ENCODE measurements at regions not wholly inside any gene's neighbourhood (a gene's known extent, or its start where the extent isn't known, plus 50 kb on each side); places are given as distances from the start of the nearest gene placed in this dataset.

DNA sequence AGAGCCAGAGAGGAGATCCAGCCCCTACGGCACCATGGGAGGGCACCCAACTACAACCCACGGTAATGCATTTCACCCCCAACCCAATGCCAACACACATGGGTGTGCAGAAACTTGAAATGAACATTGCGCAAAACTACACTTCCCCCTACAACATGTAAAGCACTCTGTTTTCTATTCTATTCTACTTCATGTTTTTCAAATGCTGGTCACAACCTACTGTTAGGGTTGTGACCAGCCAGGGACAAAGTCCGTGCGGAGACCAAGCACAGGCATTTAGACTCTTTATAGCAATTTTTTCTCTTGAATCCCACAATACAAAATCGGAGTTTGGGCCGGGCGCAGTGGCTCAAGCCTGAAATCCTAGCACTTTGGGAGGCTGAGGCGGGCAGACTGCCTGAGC is 90.6 kb downstream of the MRPL14 start:
- Histone ChIP-seq H3K27me3 (ENCODE audit: control insufficient read depth in 1 of 2, insufficient read depth in 2 of 2, low read length in 2 of 2) (no peaks in the 10 kb centered on the region), H3K27ac (ENCODE audit: low read depth, low read length) (no peak overlapping the region), H3K36me3 (ENCODE audit: control insufficient read depth in 1 of 2, insufficient read depth in 2 of 2, low read length in 2 of 2) (no peaks in the 10 kb centered on the region), H3K9me3 (ENCODE audit: control insufficient read depth in 1 of 2, low read length in 2 of 2) (no peaks in the 10 kb centered on the region), H3K4me1 (ENCODE audit: control insufficient read depth in 1 of 2, insufficient read depth in 2 of 2, low read length in 2 of 2) (peaks cover under 1 to 3% of the 10 kb centered on the region in 2 donors), H3K4me3 (ENCODE audit: low read depth in 1 of 2, low read length in 2 of 2) (no peak overlapping the region), H3K9ac (ENCODE audit: low read depth in 1 of 2, low read length in 2 of 2) (no peak overlapping the region)

DNA sequence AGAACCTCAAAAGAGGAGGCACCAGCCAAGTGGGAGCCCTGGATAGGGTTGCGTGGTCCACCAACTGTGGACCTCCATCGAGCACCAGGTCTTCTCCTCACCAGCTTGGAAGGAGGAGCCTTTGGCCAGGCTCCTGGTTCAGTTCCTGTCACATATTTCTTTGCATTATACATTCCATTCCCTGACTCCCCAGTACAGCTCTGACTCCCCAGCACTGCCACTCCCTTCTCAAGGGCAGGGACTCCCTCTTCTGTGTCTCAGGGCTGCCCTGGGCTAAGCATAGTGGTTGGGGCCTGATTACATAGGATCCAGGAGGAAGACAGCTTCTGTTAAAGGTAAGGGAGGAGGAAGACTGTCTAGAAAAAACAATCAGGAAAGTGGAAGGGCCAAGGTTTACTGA is 91.1 kb downstream of the MRPL14 start:
- Histone ChIP-seq H3K36me3 (ENCODE audit: control insufficient read depth in 1 of 2, insufficient read depth in 2 of 2, low read length in 2 of 2) (no peaks in the 10 kb centered on the region), H3K27ac (ENCODE audit: low read depth, low read length) (no peak overlapping the region), H3K4me3 (ENCODE audit: low read depth in 1 of 2, low read length in 2 of 2) (no peak overlapping the region)

DNA sequence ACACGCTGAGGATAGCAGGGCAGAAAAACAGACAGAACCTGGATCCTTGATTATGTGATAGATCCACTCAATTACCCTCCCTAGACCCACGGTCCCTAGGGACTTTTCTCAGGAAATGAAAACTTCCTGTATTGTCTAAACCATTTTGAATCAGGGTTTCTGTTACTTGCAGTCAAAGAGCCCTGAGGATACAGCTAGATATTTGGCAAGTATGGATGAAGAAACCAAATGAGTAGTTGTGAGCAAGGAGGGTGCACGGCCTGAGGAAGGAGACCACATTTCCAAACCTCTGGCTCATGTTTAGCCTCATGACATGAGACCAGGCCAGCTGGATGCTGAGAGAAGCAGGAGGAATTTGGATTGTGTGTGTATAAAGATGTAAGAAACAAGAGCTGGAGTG is 91.6 kb downstream of the MRPL14 start:
- Histone ChIP-seq H3K36me3 (ENCODE audit: control insufficient read depth in 1 of 2, insufficient read depth in 2 of 2, low read length in 2 of 2) (no peaks in the 10 kb centered on the region), H3K9me3 (ENCODE audit: control insufficient read depth in 1 of 2, low read length in 2 of 2) (no peaks in the 10 kb centered on the region), H3K4me1 (ENCODE audit: control insufficient read depth in 1 of 2, insufficient read depth in 2 of 2, low read length in 2 of 2) (no peaks in the 10 kb centered on the region), H3K27me3 (ENCODE audit: control insufficient read depth in 1 of 2, insufficient read depth in 2 of 2, low read length in 2 of 2) (peaks cover 0 to 2% of the 10 kb centered on the region in 2 donors), H3K4me3 (ENCODE audit: low read depth in 1 of 2, low read length in 2 of 2) (no peak overlapping the region), H3K27ac (ENCODE audit: low read depth, low read length) (no peak overlapping the region), H3K9ac (ENCODE audit: low read depth in 1 of 2, low read length in 2 of 2) (no peak overlapping the region)

More for the DNA sequence above, 91.1 kb downstream of the MRPL14 start:
- Histone ChIP-seq H3K27me3 (ENCODE audit: control insufficient read depth in 1 of 2, insufficient read depth in 2 of 2, low read length in 2 of 2) (peaks cover 0 to under 1% of the 10 kb centered on the region in 2 donors), H3K4me1 (ENCODE audit: control insufficient read depth in 1 of 2, insufficient read depth in 2 of 2, low read length in 2 of 2) (no peaks in the 10 kb centered on the region), H3K9me3 (ENCODE audit: control insufficient read depth in 1 of 2, low read length in 2 of 2) (no peaks in the 10 kb centered on the region), H3K9ac (ENCODE audit: low read depth in 1 of 2, low read length in 2 of 2) (no peak overlapping the region)

DNA sequence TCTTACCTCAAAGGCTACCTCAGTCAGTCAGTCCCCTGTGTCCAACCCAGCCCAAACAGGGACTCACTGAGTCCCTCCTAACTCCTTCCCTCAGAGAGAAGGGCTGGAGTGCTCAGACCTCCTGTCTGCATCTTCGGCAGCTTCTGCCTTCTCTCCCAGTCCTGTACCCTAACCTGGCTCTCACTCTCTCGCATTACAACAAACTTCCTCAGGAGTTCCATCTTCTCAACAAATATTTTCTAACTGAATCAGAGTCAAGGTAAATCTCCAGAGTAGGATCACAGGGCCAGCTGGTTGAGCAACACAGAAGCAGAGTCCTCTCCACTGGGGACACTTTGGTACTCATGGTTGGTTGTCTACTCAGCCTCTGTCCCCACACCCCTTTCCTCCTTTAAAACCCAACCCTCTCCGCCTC is 92.3 kb downstream of the MRPL14 start:
- Histone ChIP-seq H3K27ac (ENCODE audit: low read depth, low read length) (no peak overlapping the region), H3K9me3 (ENCODE audit: control insufficient read depth in 1 of 2, low read length in 2 of 2) (no peaks in the 10 kb centered on the region), H3K36me3 (ENCODE audit: control insufficient read depth in 1 of 2, insufficient read depth in 2 of 2, low read length in 2 of 2) (no peaks in the 10 kb centered on the region), H3K4me3 (ENCODE audit: low read depth in 1 of 2, low read length in 2 of 2) (no peak overlapping the region), H3K27me3 (ENCODE audit: control insufficient read depth in 1 of 2, insufficient read depth in 2 of 2, low read length in 2 of 2) (peaks cover 0 to 6% of the 10 kb centered on the region in 2 donors), H3K4me1 (ENCODE audit: control insufficient read depth in 1 of 2, insufficient read depth in 2 of 2, low read length in 2 of 2) (no peaks in the 10 kb centered on the region), H3K9ac (ENCODE audit: low read depth in 1 of 2, low read length in 2 of 2) (no peak overlapping the region)

DNA sequence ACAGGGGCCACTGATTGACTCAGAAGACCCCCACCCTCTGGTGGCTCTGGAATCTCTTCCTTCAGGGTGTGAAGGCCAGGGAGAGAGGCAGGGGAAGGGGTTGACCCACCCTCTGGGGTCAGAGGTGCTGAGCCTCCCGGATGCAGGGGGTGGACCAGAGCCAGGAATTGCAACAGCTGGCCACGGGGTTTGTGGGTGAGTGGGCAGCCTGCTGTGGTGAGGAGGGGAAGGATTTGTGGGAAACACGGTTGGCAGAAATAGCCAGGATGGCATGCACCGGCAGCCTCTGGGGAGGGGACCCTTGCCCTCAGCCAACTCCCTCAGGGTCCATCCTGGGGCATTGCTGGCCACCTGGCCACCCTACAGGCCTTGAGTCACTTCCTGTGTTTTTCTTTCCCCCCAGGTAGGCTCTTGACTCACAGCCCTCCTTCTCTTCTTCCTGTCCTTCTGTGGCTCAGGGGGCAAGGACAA is 92.8 kb downstream of the MRPL14 start:
- Histone ChIP-seq H3K27me3 (ENCODE audit: control insufficient read depth in 1 of 2, insufficient read depth in 2 of 2, low read length in 2 of 2) (peaks cover 0 to 8% of the 10 kb centered on the region in 2 donors), H3K4me1 (ENCODE audit: control insufficient read depth in 1 of 2, insufficient read depth in 2 of 2, low read length in 2 of 2) (no peaks in the 10 kb centered on the region), H3K27ac (ENCODE audit: low read depth, low read length) (no peak overlapping the region), H3K4me3 (ENCODE audit: low read depth in 1 of 2, low read length in 2 of 2) (no peak overlapping the region), H3K36me3 (ENCODE audit: control insufficient read depth in 1 of 2, insufficient read depth in 2 of 2, low read length in 2 of 2) (no peaks in the 10 kb centered on the region), H3K9ac (ENCODE audit: low read depth in 1 of 2, low read length in 2 of 2) (no peak overlapping the region), H3K9me3 (ENCODE audit: control insufficient read depth in 1 of 2, low read length in 2 of 2) (no peaks in the 10 kb centered on the region)

DNA sequence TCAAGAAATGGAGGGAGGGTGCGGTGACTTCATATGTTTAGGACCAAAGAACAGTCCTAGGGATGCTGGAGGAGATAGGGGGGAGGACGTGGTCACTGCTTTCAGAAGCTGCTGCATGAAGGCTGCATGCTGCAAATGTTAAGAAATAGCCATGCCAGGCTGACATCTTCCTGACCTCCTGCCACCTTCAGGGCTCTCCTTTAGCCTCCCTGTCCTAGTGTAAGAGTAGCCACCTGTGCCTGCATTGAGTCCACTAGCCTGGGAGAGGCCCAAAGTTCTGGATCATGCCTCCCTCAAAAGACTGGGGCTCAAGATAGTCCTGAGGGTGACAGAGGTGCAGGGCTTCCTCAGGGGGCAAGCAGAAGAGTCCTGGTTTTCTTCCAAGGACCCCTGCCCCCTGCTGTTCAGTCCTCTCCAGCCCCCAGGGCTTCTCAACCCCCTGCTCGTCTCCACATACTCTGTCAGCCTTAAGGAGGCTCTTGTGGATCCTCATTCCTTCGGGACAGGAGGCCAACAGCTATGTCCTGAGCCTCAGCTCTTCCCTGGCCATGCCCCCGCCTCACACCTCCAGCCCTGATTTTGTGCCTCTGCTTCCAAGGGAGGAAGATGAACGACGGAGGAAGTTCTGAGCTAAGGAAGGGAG is 96.3 kb downstream of the MRPL14 start:
- Histone ChIP-seq H3K27ac (ENCODE audit: low read depth, low read length) (no peak overlapping the region), H3K27me3 (ENCODE audit: control insufficient read depth in 1 of 2, insufficient read depth in 2 of 2, low read length in 2 of 2) (peaks cover 0 to 8% of the 10 kb centered on the region in 2 donors), H3K4me1 (ENCODE audit: control insufficient read depth in 1 of 2, insufficient read depth in 2 of 2, low read length in 2 of 2) (no peaks in the 10 kb centered on the region), H3K9me3 (ENCODE audit: control insufficient read depth in 1 of 2, low read length in 2 of 2) (no peaks in the 10 kb centered on the region), H3K4me3 (ENCODE audit: low read depth in 1 of 2, low read length in 2 of 2) (no peak overlapping the region), H3K36me3 (ENCODE audit: control insufficient read depth in 1 of 2, insufficient read depth in 2 of 2, low read length in 2 of 2) (no peaks in the 10 kb centered on the region), H3K9ac (ENCODE audit: low read depth in 1 of 2, low read length in 2 of 2) (no peak overlapping the region)

DNA sequence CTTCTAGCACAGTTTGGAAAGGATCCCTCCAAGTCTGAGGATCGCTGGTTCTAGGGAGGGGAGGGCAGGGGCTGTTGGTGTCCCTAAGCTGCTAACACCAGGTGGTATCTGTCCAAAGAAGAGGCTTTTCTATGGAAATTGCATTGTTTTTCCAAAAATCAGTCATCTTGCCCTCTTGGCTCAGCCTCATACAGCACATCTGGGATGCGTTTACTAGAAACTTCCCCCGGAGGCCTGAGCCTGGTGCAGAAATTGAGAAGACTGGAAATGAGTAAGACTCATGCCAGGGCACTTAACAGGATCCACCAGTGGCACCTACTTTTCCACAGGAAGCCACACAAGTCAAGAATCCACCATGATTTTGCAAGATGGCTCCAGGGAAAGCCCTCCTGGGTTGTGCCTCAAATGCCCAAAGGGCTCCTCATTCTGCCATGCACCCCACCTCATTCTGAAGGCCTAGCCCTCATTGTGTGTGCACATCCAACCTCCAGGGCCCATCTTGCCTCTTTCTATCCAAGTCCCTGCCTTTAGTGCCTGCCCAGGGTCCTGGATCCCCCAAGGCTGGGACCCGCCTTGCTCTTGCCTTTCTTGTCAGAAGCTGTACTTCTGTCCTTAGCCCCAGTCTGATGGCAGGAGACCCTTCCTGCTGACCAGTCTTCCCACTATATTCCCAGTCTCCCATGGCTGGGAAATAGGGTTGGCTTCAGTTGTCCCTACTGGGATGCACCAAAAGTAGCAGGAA is 97.6 kb downstream of the MRPL14 start:
- no peaks in the 10 kb centered on the region for H3K9me3 ChIP-seq (ENCODE audit: control insufficient read depth in 1 of 2, low read length in 2 of 2)
- H3K4me1 ChIP-seq (ENCODE audit: control insufficient read depth in 1 of 2, insufficient read depth in 2 of 2, low read length in 2 of 2) = no peaks in the 10 kb centered on the region
- no peak overlapping the region for H3K27ac ChIP-seq (ENCODE audit: low read depth, low read length)
- no peak overlapping the region for H3K4me3 ChIP-seq (ENCODE audit: low read depth in 1 of 2, low read length in 2 of 2)
- peaks cover 0 to 8% of the 10 kb centered on the region in 2 donors for H3K27me3 ChIP-seq (ENCODE audit: control insufficient read depth in 1 of 2, insufficient read depth in 2 of 2, low read length in 2 of 2)
- no peaks in the 10 kb centered on the region for H3K36me3 ChIP-seq (ENCODE audit: control insufficient read depth in 1 of 2, insufficient read depth in 2 of 2, low read length in 2 of 2)
- no peak overlapping the region for H3K9ac ChIP-seq (ENCODE audit: low read depth in 1 of 2, low read length in 2 of 2)

DNA sequence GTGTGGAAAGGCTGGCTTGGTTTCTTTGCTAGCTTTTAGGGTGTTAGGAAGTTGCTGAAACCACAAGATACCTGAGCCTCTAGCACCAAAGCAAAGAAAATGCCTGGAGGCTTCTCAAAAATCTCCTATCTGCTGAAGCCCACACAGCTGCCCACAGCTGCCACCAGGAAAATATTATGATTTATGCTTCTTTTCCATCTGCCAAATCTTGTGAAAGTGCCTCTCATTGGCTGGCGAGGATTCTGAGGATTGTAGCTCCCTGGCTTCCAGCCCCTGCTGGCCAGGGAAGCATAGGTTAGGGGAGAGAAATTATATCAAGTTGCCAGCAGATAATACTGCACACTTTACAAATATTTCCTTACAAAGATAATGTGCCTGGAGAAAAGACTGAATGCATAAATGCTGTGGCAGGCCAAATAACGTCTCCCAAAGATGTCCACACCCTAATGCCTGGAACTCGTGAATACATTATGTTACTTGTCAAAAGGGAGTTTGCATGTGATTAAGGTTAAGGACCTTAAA is 98.4 kb downstream of the MRPL14 start:
- Histone ChIP-seq H3K9me3 (ENCODE audit: control insufficient read depth in 1 of 2, low read length in 2 of 2) (no peaks in the 10 kb centered on the region), H3K36me3 (ENCODE audit: control insufficient read depth in 1 of 2, insufficient read depth in 2 of 2, low read length in 2 of 2) (no peaks in the 10 kb centered on the region), H3K4me1 (ENCODE audit: control insufficient read depth in 1 of 2, insufficient read depth in 2 of 2, low read length in 2 of 2) (no peaks in the 10 kb centered on the region)

DNA sequence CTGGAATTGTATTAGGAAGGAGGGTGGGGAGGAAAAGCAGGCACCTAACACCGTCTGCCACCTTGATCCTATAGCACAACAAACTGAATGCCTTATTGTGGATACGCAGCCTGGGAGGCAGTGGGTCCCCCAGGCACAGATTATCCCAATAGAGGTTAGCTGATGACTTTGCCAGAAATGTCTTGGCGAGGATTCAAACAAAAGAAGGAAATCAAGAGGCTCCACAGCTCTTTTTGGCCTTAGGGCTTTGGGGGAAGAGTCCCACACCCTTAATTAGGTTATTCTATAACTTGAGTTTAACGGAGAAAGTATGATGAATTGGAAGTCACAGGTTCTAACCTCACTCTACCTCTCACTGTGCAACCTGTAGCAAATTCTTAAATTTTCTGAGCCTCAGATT is 102.0 kb downstream of the MRPL14 start:
- Histone ChIP-seq H3K36me3 (ENCODE audit: control insufficient read depth in 1 of 2, insufficient read depth in 2 of 2, low read length in 2 of 2) (no peaks in the 10 kb centered on the region), H3K27ac (ENCODE audit: low read depth, low read length) (no peak overlapping the region), H3K9me3 (ENCODE audit: control insufficient read depth in 1 of 2, low read length in 2 of 2) (no peaks in the 10 kb centered on the region), H3K4me3 (ENCODE audit: low read depth in 1 of 2, low read length in 2 of 2) (no peak overlapping the region), H3K9ac (ENCODE audit: low read depth in 1 of 2, low read length in 2 of 2) (no peak overlapping the region), H3K27me3 (ENCODE audit: control insufficient read depth in 1 of 2, insufficient read depth in 2 of 2, low read length in 2 of 2) (peaks cover 3 to 5% of the 10 kb centered on the region in 2 donors), H3K4me1 (ENCODE audit: control insufficient read depth in 1 of 2, insufficient read depth in 2 of 2, low read length in 2 of 2) (peaks cover 0 to 3% of the 10 kb centered on the region in 2 donors)

More for the DNA sequence above, 98.4 kb downstream of the MRPL14 start:
- Histone ChIP-seq H3K27ac (ENCODE audit: low read depth, low read length) (no peak overlapping the region), H3K4me3 (ENCODE audit: low read depth in 1 of 2, low read length in 2 of 2) (no peak overlapping the region), H3K9ac (ENCODE audit: low read depth in 1 of 2, low read length in 2 of 2) (no peak overlapping the region), H3K27me3 (ENCODE audit: control insufficient read depth in 1 of 2, insufficient read depth in 2 of 2, low read length in 2 of 2) (peaks cover 0 to 8% of the 10 kb centered on the region in 2 donors)

DNA sequence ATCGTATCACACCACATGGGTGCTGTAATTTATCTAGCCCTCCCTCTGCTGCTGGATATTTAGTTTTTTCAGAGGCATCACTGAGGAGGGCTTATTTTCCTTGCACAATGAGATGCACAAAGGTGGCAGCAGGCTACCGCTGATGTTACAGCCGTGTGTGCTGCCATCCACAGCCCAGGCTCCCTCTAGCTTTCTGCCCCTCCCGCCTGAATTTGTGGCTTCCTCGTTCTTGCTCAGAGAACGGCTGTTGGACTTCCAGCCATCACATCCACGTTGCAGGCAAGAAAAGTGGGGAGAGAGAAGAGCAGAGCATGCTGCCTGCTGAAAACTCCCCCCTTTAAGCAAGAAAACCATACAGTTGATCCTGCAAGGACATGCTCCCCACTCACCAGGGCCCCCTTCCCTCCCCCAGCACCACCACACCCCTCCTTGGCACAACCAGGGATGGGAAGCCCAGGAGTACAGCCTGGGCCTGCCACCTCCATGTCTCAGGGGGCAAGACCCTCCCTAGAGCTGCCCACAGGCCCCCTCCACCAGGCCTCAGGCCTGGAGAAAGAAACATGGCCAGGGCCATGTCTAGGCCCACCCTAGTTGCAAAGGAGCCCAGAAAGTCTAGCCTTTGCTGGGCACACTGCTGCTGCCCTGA is 102.6 kb downstream of the MRPL14 start:
- peaks cover 0 to 3% of the 10 kb centered on the region in 2 donors for H3K4me1 ChIP-seq (ENCODE audit: control insufficient read depth in 1 of 2, insufficient read depth in 2 of 2, low read length in 2 of 2)
- H3K4me3 ChIP-seq (ENCODE audit: low read depth in 1 of 2, low read length in 2 of 2) = no peak overlapping the region
- H3K27ac ChIP-seq (ENCODE audit: low read depth, low read length) = no peak overlapping the region

More for the DNA sequence above, 102.6 kb downstream of the MRPL14 start:
- peaks cover 0 to 3% of the 10 kb centered on the region in 2 donors for H3K27me3 ChIP-seq (ENCODE audit: control insufficient read depth in 1 of 2, insufficient read depth in 2 of 2, low read length in 2 of 2)
- no peak overlapping the region for H3K9ac ChIP-seq (ENCODE audit: low read depth in 1 of 2, low read length in 2 of 2)
- H3K36me3 ChIP-seq (ENCODE audit: control insufficient read depth in 1 of 2, insufficient read depth in 2 of 2, low read length in 2 of 2) = no peaks in the 10 kb centered on the region
- no peaks in the 10 kb centered on the region for H3K9me3 ChIP-seq (ENCODE audit: control insufficient read depth in 1 of 2, low read length in 2 of 2)

All from duodenal mucosa (tissue), 2 donors.